GM21529 (cell line): ENCODE measurements at regions not wholly inside any gene's neighbourhood (a gene's known extent, or its start where the extent isn't known, plus 50 kb on each side); places are given as distances from the start of the nearest gene placed in this dataset.
A peak's percentile ranks its signal among the peaks of the same experiment; 100 is the strongest.

Source experiments
- ATAC-seq: cut with Tn5 transposase; IDR thresholded peaks from one replicate; pipeline ENCODE4 v1.9.1; 2021; ENCODE audit not compliant: unreplicated experiment

GRCh38 chr13:47135800-47136503 lies 239.1 kb upstream of the HTR2A start:
- ATAC-seq: no peak

DNA sequence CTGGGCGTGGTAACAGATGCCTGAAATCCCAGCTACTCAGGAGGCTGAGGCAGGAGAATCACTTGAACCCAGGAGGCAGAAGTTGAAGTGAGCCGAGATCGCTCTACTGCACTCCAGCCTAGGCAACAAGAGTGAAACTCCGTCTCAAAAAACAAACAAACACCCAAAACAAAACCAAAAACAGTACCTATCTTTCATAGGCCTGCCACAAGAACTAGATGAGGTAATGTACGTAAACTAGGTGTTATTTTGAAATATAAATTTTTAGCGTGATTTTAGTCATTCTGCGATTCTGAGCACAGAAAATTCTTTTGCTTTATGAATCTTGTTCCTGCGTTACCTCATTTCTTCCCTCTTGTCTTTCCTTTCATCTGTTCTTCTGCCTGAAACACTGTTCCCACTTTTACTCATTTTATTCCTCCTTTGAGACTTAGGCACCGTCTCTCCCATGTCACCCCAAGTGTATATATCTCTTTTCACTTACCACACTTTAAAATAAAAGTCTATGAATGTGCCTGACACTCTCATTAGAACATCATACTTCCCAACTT lies 238.2 kb upstream of the HTR2A start:
- ATAC-seq: peak; percentile 40

DNA sequence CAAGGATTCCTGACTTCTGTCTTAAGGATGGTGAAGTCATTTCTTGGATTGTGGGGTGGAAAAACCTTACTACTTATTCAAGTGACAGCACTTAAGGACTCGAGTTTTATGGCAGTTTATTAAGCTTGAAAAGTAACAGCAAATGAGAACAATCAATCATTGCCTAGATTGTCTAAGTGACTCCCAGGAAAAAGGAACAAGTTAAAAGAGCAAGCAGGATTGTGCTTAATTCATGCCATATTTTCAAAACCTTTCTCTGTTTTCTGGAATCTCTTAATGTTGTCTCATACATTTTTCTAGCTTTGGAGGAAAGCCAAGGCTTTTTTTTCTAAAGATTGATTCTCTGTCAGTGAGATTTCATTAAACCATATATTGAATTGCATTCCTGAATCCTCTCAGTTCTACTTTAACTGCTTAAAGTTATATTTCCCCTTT lies 236.2 kb upstream of the HTR2A start:
- no peak for ATAC-seq

DNA sequence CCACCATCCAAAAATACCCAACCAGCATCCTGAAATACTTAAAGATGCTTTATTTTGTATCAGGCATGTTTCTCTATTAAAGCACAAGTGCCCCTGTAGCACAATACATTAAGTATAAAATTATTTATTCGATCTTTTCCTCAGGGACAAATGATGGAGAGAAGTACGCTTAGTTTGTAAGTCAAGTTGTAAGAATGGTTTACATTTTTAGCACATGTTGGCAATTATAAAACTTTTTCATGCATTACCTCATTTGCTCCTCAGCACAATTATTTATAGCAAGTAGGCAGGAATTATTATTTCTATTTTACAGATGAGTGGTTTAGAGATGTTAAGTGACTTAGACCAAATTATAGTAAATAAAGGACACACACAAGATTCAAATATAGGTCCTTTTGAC lies 232.6 kb upstream of the HTR2A start:
- ATAC-seq: no peak

- ATAC-seq: no peak
These were observed 229.6 kb upstream of the HTR2A start for GRCh38 chr13:47126432-47126831.

DNA sequence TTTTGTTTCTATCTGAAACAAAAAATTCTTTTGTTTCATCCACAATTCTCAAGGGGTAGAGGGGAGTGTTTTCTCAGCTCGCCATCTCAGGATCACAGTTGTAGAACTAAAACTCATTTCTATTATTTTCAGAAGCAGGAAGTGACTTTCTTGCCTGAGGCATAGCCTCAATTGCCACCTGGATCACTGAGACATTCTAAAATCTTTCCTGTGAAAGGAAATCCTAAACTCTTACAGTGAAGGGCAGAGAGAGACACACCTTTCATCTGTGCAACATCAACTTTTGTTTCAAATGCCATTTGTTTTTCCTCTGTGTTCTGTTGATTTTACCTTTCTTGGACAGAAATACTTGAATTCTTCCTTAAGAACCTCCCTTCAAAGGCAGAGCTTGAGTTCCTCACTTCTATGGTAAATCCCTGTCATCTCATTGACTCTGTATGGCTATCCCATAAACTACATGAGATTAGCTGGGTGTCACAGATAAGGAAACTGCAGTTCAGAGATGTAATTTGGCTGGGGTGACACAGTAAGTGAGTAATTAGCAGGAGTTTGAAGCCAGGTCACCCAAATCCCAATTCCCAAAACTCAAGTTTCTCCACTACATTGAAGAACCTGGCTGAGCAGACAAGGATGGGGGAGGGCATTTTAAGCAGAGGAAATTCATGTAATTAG lies 224.4 kb upstream of the HTR2A start:
- ATAC-seq: no peak

DNA sequence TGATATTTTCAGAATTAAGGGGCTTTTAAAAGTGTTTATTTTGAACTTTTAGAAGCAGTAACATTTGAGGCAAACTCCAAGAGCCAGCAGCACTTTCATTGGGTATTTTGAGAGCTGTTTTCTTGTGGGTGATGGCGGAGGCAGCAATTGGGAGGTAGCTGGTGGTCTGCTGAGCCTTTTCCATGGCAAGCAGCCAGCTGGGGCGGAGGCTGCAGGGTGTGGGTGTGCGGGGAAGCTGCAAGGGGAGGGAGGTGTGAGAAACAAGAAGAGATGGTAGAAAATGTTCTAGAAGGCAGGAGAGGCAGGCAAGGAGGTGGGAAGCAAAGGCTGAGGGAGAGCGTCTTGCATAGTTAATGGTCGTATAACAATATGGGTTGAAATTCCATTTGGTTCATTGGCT lies 223.4 kb upstream of the HTR2A start:
- no peak for ATAC-seq

- no peak for ATAC-seq
These were observed 222.9 kb upstream of the HTR2A start for GRCh38 chr13:47119575-47120235.

DNA sequence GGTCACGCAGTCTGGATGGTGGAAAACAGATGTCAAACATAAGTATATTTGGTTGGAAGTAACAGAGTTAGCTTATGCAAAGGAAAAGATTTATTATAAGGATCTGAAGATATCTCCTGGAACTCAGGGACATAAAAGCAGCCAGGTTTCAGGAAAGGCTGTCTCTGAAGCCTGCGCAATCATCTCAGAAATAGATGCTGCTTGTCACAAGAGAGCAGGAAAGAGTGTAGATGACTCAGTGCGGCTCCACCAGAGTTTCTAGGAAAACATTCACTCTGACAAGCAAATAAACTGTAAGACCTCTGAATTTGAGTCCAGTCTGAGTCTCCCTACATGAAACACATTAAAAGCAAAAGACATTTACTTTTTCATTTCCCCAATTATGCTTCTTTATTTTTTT lies 220.4 kb upstream of the HTR2A start:
- ATAC-seq: no peak

GRCh38 chr13:47114030-47114429 lies 217.2 kb upstream of the HTR2A start:
- ATAC-seq: no peak

DNA sequence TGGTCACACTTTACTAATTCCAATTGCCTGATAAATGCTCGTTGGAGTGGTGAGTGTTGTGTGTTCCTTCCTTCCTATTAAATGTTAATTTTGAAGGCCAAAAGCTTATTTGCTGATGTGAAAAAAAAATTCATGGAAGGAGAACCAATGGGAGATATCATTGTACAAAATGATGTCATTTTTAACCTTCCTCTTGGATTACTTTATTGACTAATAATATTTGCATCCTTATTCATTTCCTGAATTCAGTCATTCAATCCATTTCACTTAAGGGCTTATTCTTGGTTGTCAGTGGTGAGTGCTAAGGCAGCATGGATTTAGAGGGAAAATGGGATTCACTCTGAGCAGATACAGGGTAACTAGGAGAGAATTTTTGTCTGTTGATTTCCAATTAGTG lies 216.0 kb upstream of the HTR2A start:
- ATAC-seq: no peak

- no peak for ATAC-seq
These were observed 215.5 kb upstream of the HTR2A start for GRCh38 chr13:47112205-47112902.

DNA sequence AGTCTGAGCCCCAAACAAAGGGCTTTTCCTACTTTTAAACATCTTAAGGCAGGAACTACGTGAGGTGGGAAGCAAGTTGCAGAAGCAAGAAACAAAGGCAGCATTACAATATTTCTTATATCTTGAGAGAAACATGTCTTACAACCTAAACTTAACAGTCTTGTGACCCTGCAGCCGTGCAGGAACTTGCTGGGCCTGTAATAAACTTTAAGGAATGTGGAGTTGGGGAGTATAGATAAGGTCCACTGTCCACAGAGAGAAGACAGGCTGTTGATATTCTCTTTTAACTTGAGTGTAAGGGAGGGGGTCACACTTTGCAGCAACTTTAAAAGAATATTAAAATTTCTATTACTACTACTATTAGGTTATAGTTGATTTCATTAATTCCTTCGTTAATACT lies 214.6 kb upstream of the HTR2A start:
- no peak for ATAC-seq

GRCh38 chr13:47110833-47111240 lies 214.0 kb upstream of the HTR2A start:
- no peak for ATAC-seq

DNA sequence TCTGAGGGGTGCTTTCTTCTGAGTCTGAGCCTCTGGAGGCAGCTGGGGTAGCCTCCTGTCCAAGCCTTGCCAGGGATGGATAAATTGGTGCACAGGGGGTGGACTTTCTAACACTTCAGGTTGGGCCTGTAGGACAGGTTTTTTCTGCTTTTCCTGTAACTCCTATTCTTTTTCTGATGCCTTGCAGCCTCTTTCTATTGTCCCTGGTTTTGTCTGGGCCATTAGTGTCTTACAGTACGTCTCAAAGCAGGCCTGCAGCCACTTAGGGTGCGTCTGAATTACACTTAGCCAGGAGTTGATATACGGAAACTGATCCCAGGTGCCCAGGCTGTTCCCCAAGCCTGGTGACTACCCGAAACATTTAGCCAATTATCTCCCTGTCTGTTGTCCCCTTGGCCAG lies 213.3 kb upstream of the HTR2A start:
- ATAC-seq: no peak

DNA sequence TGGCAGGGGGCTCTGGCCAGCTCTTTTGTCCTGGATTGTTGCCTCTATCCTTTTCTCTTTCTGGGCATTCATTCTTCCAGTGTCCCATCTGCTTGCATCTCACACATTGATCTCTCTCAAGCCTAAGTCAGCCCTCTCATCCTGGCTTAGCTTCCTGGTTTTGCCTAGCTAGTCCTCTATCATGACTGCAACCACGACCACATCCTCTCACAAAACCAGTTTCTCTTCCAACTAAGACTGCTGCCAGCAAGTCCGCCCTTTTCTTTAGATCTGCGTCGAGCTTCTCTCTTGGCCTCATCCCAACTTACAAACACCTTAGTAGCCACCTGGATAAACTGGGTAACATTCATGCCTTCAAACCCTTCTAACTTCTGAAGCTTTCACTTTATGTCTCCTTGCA lies 212.2 kb upstream of the HTR2A start:
- peak; percentile 76 for ATAC-seq

DNA sequence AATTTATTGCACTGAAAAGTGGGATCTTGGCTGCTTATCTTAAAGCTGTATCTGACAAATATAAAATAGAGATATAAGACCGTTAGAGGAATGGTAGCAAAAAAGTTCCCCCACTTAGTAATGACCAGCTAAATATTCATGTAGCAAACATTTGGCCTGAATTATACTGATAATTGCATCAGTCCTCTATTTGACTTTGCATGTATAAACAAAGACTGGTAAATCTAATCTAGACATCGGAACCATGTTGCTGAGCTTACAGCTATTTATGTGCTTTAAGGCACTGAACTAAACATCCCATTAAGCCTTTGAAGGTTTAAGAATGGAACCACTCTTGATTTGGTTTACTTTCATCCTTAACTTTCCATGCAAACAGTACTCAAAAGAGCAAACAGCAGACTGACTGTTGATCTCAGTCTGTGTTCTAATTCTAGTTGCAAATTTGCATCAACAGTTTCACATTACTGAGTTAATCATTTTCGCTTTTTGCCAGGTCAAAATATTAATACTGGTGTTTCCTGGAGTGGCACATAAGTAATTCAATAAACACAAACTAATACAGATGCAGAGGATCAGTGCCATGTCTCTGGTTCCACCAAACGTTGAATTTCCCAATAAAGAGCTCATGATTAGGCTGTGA lies 203.5 kb upstream of the HTR2A start:
- peak; percentile 92 for ATAC-seq

GRCh38 chr13:47094734-47095434 lies 198.0 kb upstream of the HTR2A start:
- peak; percentile 96 for ATAC-seq

DNA sequence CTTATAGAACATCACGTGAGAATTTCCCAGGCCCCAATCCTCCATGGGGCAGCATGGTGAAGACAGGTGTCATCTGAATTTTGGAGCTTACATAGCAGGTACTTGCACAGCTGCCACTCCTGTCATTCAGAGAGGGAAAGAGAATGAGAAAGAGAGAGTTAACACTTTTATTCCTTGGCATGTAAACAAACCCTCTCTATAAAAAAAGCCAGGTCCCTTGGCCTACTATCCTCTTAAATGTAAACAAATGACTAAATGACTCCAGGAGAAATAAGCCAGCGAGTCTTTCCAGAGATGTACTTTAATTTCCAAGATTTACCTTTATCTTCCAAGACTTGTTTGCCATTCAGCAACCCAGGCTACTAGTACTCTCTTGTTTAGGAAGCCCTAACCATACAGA lies 195.3 kb upstream of the HTR2A start:
- ATAC-seq: no peak

DNA sequence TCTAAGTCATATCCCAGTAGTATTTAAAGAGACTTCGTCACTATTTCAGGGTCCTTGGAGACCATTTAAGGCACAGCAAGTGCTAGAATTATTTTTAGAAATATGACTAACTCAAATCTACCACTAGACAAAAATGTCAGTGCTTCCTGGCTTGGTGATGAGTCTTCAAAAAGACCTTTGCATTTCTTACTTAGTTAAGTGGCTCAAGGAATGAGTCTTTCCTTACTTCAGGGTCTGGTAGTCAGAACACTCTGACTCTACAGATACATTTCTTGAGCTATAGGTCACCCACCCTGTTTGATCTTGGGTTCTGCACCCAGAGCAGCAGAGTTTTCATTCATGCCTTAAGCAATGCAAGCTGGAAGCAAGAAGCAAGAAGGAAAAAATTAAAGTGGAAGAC lies 191.0 kb upstream of the HTR2A start:
- ATAC-seq: no peak
